Panc1 (cell line): ENCODE measurements at regions not wholly inside any gene's neighbourhood (a gene's known extent, or its start where the extent isn't known, plus 50 kb on each side); places are given as distances from the start of the nearest gene placed in this dataset.

Experiments used
- ATAC-seq: fragments of 200-7000 bp; cut with Tn5 transposase; 2 replicates; pipeline ENCODE4 v1.9.1; 2020; ENCODE audit warnings: mild to moderate bottlenecking, moderate library complexity
- BruUV-seq: library from RNA; stranded (reverse); fragments of 400-500 nt; replicated peaks from 2 replicates; lab custom pipeline; 2021; lab: Mats Ljungman, UMichigan
- CTCF ChIA-PET: fragments of 300-600 bp; sonication (Branson Sonifier 250); formaldehyde crosslinking; loops from one replicate; lab custom pipeline; 2022; ENCODE audit warnings: antibody characterized with exemption; lab: Charles Lee
- POLR2A ChIA-PET: fragments of 300-600 bp; sonication (Branson Sonifier 250); formaldehyde crosslinking; loops from one replicate; lab custom pipeline; 2022; ENCODE audit warnings: antibody characterized with exemption; lab: Charles Lee
- DNase-seq: peaks from one replicate; pipeline ENCODE4 v3.0.0-alpha.2; 2010; ENCODE audit warnings: low read depth, low spot score
- H3K27ac ChIP-seq: 2 replicates; pipeline ENCODE4 v1.5.1; 2011; ENCODE audit warnings: mild to moderate bottlenecking, low read length, inconsistent platforms
- H3K27me3 ChIP-seq: fragments of 200-500 bp; sonication (Bioruptor generic); 2 replicates; pipeline ENCODE4 v1.6.0; 2014; ENCODE audit warnings: low read length, inconsistent platforms; ENCODE audit not compliant: control insufficient read depth, insufficient read depth
- H3K36me3 ChIP-seq: fragments of 200-500 bp; sonication (Bioruptor generic); 2 replicates; pipeline ENCODE4 v1.5.1; 2014; ENCODE audit warnings: inconsistent platforms, mild to moderate bottlenecking, low read length, moderate library complexity; ENCODE audit not compliant: control insufficient read depth, insufficient read depth
- H3K4me1 ChIP-seq: 2 replicates; pipeline ENCODE4 v1.5.1; 2011; ENCODE audit warnings: inconsistent platforms, mild to moderate bottlenecking, low read length, moderate library complexity; ENCODE audit not compliant: control insufficient read depth, insufficient read depth
- H3K4me3 ChIP-seq, 2 experiments: 2 replicates each; pipeline ENCODE4 v1.5.1; 2011 to 2012; ENCODE audit warnings: low read depth in 2 of 2, low read length in 2 of 2, mild to moderate bottlenecking in 2 of 2, inconsistent platforms in 1 of 2, moderate library complexity in 1 of 2
- H3K9me3 ChIP-seq: fragments of 200-500 bp; sonication (Bioruptor generic); 2 replicates; pipeline ENCODE4 v1.5.1; 2014; ENCODE audit warnings: low read depth, mild to moderate bottlenecking, inconsistent platforms, low read length, moderate library complexity; ENCODE audit not compliant: control insufficient read depth, insufficient read depth
- CTCF ChIP-seq: fragments of 450-650 bp; IDR thresholded peaks from 2 replicates; pipeline ENCODE4 v1.5.1; 2017; ENCODE audit warnings: mild to moderate bottlenecking
- POLR2AphosphoS5 ChIP-seq: IDR thresholded peaks from 2 replicates; pipeline ENCODE4 v1.6.1; 2012; ENCODE audit warnings: mild to moderate bottlenecking, low read depth, low read length, moderate library complexity
- REST ChIP-seq, 2 experiments: IDR thresholded peaks; 2 replicates each; pipeline ENCODE4 v1.6.1; 2011 to 2012; ENCODE audit warnings: low read depth in 2 of 2, control low read depth in 1 of 2, low read length in 1 of 2, mild to moderate bottlenecking in 1 of 2, moderate library complexity in 1 of 2; ENCODE audit not compliant: insufficient read depth in 1 of 2
- SIN3A ChIP-seq: IDR thresholded peaks from 2 replicates; pipeline ENCODE4 v1.6.1; 2012; ENCODE audit warnings: low read depth, mild to moderate bottlenecking, low read length, moderate library complexity, borderline replicate concordance; ENCODE audit not compliant: insufficient read depth
- TCF7L2 ChIP-seq: IDR thresholded peaks from 2 replicates; pipeline ENCODE4 v1.6.1; 2011; ENCODE audit warnings: mild to moderate bottlenecking, low read depth, low read length, inconsistent platforms
- in situ Hi-C: cut with HindIII; loops from 2 replicates; pipeline ENCODE4 v1.10.0; 2016; ENCODE audit warnings: low sequenced_read_pairs, low pct_unique_long_range_greater_than_20kb
- intact Hi-C: fragments of 100-400 bp; cut with micrococcal nuclease; formaldehyde crosslinking; loops from one replicate; pipeline ENCODE4 v1.10.0; 2022; ENCODE audit not compliant: unreplicated experiment

GRCh38 chr3:14329116-14329830 lies 73.1 kb upstream of the SLC6A6 start:
- no peaks in the 10 kb centered on the region for H3K9me3 ChIP-seq
- ATAC-seq (peak; percentile 41; the same call in 1 of the 2 replicates), DNase-seq (no peak)
- H3K27ac ChIP-seq, result no peak overlapping the region
- BruUV-seq, result no TSS peak
- H3K4me3 ChIP-seq, result no peak overlapping the region
- in situ Hi-C loops (no loop called here), intact Hi-C loops (no loop called here)
- TF ChIP-seq CTCF (no peak), POLR2AphosphoS5 (no peak), SIN3A (no peak), REST (IDR thresholded peaks at IDR 0.05; ENCODE audit: insufficient read depth in 1 of 2, low read depth in 2 of 2, low read length in 1 of 2) (no peak), TCF7L2 (no peak)
- 0 out of 2 replicates have a peak, but pooled peaks cover 3% of the 10 kb centered on the region for H3K4me1 ChIP-seq
- ChIA-PET POLR2A (no interaction called here), CTCF (no interaction called here)
- no peaks in the 10 kb centered on the region for H3K36me3 ChIP-seq
- H3K27me3 ChIP-seq, result no peaks in the 10 kb centered on the region

GRCh38 chr3:14329842-14330241 lies 72.6 kb upstream of the SLC6A6 start:
- H3K27ac ChIP-seq, result no peak overlapping the region
- no peaks in the 10 kb centered on the region for H3K4me1 ChIP-seq
- ChIA-PET CTCF (no interaction called here), POLR2A (no interaction called here)
- no peak overlapping the region for H3K4me3 ChIP-seq
- ATAC-seq (no peak), DNase-seq (no peak)
- TF ChIP-seq SIN3A (no peak), CTCF (no peak), POLR2AphosphoS5 (no peak), REST (IDR thresholded peaks at IDR 0.05; ENCODE audit: insufficient read depth in 1 of 2, low read depth in 2 of 2, low read length in 1 of 2) (no peak), TCF7L2 (no peak)
- H3K9me3 ChIP-seq, result no peaks in the 10 kb centered on the region
- in situ Hi-C loops (no loop called here), intact Hi-C loops (no loop called here)
- H3K36me3 ChIP-seq, result no peaks in the 10 kb centered on the region
- H3K27me3 ChIP-seq, result no peaks in the 10 kb centered on the region
- no TSS peak for BruUV-seq
